A673 (cell line): ENCODE measurements at regions not wholly inside any gene's neighbourhood (a gene's known extent, or its start where the extent isn't known, plus 50 kb on each side); places are given as distances from the start of the nearest gene placed in this dataset.

Experiments used
- BruUV-seq: library from RNA; stranded (reverse); fragments of 400-500 nt; replicated peaks from 2 replicates; lab custom pipeline; 2021; lab: Mats Ljungman, UMichigan
- CTCF ChIA-PET: fragments of 300-600 bp; sonication (Branson Sonifier 250); formaldehyde crosslinking; loops from one replicate; lab custom pipeline; 2022; ENCODE audit warnings: antibody characterized with exemption; lab: Charles Lee
- POLR2A ChIA-PET: fragments of 300-600 bp; sonication (Branson Sonifier 250); formaldehyde crosslinking; loops from one replicate; lab custom pipeline; 2022; ENCODE audit warnings: antibody characterized with exemption; ENCODE audit not compliant: low non-redundant PET; lab: Charles Lee
- DNase-seq: peaks from one replicate; pipeline ENCODE4 v3.0.0-alpha.2; 2015; ENCODE audit warnings: low spot score
- H3K27ac ChIP-seq: fragments of 200-600 bp; sonication (generic); 2 replicates; pipeline ENCODE4 v1.5.1; 2016; ENCODE audit warnings: mixed run types, low read depth, mild to moderate bottlenecking, mixed read lengths, antibody characterized with exemption, low read length; ENCODE audit not compliant: poor library complexity, severe bottlenecking
- H3K27me3 ChIP-seq: fragments of 200-600 bp; sonication (generic); replicated peaks from 2 replicates; pipeline ENCODE4 v1.6.1; 2017; ENCODE audit warnings: mixed run types, low read depth, mild to moderate bottlenecking, mixed read lengths, antibody characterized with exemption, low read length; ENCODE audit not compliant: insufficient read depth, poor library complexity
- H3K36me3 ChIP-seq: fragments of 200-600 bp; sonication (generic); 2 replicates; pipeline ENCODE4 v1.6.1; 2016; ENCODE audit warnings: mixed run types, mild to moderate bottlenecking, mixed read lengths, antibody characterized with exemption, low read length; ENCODE audit not compliant: insufficient read depth, poor library complexity, severe bottlenecking
- H3K4me1 ChIP-seq: fragments of 200-600 bp; sonication (generic); 2 replicates; pipeline ENCODE4 v1.6.1; 2017; ENCODE audit warnings: mixed run types, mild to moderate bottlenecking, mixed read lengths, antibody characterized with exemption, low read length; ENCODE audit not compliant: insufficient read depth, poor library complexity, severe bottlenecking
- H3K4me3 ChIP-seq: fragments of 200-600 bp; sonication (generic); 2 replicates; pipeline ENCODE4 v1.5.1; 2016; ENCODE audit warnings: low read depth, mixed run types, mild to moderate bottlenecking, mixed read lengths, low read length; ENCODE audit not compliant: poor library complexity, severe bottlenecking
- H3K9me3 ChIP-seq: fragments of 200-600 bp; sonication (generic); 2 replicates; pipeline ENCODE4 v1.6.1; 2016; ENCODE audit warnings: mixed run types, low read depth, mild to moderate bottlenecking, mixed read lengths, antibody characterized with exemption, low read length; ENCODE audit not compliant: poor library complexity, severe bottlenecking
- EZH2 ChIP-seq: fragments of 200-600 bp; sonication (generic); IDR thresholded peaks from 2 replicates; pipeline ENCODE4 v1.6.1; 2017; ENCODE audit warnings: borderline replicate concordance, low read depth, mild to moderate bottlenecking, mixed read lengths, antibody characterized with exemption, low read length; ENCODE audit not compliant: poor library complexity, severe bottlenecking
- intact Hi-C: fragments of 100-400 bp; cut with micrococcal nuclease; formaldehyde crosslinking; loops from one replicate; pipeline ENCODE4 v1.10.0; 2022; ENCODE audit not compliant: unreplicated experiment
- TF ChIP-seq, protein P1 (sequence below): fragments of 300-800, 200-600 bp; sonication (generic); conservative IDR thresholded peaks from 2 replicates; pipeline ENCODE4 v1.5.1; 2017; ENCODE audit warnings: low read depth, mild to moderate bottlenecking, antibody characterized with exemption, low read length, moderate library complexity, mixed read lengths

DNA sequence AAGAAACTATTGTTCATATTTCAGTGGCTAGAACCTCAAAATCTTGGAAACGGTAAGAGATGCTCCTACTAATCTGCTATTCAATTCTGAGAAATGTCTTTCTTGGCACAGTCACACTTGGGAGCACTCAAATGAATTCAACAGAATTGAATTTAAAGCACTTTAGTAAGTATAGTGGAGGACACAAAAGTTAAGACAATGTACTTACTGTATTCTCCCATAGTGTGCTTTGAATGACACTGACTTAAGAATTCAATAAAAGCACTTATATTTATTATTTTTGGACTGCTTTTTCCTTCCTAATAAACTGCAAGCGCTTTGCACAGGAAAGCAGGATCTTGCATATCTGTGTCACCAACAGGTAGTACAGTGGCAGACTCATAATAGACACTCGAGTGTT lies 156.1 kb upstream of the RIMS1 start:
- CTCF ChIA-PET: no interaction called here
- POLR2A ChIA-PET: no interaction called here
- Histone ChIP-seq H3K9me3 (no peaks in the 10 kb centered on the region), H3K27me3 (no peaks in the 10 kb centered on the region), H3K4me1 (no peaks in the 10 kb centered on the region), H3K27ac (no peak overlapping the region), H3K36me3 (no peaks in the 10 kb centered on the region), H3K4me3 (no peak overlapping the region)
- TF ChIP-seq EZH2: no peak
- TF ChIP-seq, protein P1, sequence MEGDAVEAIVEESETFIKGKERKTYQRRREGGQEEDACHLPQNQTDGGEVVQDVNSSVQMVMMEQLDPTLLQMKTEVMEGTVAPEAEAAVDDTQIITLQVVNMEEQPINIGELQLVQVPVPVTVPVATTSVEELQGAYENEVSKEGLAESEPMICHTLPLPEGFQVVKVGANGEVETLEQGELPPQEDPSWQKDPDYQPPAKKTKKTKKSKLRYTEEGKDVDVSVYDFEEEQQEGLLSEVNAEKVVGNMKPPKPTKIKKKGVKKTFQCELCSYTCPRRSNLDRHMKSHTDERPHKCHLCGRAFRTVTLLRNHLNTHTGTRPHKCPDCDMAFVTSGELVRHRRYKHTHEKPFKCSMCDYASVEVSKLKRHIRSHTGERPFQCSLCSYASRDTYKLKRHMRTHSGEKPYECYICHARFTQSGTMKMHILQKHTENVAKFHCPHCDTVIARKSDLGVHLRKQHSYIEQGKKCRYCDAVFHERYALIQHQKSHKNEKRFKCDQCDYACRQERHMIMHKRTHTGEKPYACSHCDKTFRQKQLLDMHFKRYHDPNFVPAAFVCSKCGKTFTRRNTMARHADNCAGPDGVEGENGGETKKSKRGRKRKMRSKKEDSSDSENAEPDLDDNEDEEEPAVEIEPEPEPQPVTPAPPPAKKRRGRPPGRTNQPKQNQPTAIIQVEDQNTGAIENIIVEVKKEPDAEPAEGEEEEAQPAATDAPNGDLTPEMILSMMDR: no peak
- BruUV-seq: no TSS peak
- intact Hi-C loops: no loop called here
- DNase-seq: no peak

DNA sequence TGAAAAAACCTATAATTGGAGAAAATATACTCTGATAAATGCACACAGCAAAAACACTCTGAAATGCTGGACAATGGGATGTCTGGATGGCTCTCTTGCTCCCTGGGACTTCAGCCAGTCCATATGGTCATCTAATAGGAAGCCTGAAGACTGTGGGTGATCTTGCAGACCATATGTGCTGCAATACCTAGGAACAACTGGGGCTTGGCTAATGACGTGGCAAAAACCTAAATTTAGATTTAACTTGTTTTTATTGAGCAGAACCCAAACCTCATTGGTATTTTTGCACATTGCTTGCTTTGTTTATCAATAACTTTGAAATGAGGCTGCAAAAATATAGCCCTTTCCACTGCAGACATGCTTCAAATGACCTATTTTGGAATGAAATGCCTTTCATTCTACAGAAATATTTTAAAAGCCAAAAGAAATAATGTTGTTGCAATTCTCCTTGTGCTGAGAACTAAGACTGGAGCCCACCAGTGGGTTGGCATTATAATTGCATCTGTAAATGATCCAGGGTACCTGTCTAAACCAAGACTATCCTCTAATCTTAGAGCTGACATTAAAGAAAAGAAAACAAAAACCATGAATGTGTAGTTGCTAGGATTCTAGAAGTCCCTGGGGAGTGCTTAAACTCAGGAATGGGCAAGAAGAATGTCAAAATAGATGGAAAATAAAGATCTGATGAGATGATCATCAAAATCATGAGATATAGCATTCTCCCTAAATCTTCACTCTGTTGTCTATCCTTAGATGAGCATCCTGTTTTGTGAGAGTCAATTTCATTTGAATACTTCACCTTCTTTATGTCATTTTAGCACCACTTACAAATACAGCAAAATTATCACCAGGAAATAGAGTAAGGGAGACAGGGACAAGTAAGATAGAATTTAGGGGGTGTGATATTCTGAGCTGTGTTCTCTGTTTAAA lies 152.1 kb upstream of the RIMS1 start:
- TF ChIP-seq EZH2: no peak
- TF ChIP-seq, protein P1: no peak
- ChIA-PET CTCF (no interaction called here), POLR2A (no interaction called here)
- no peak overlapping the region for H3K27ac ChIP-seq
- no TSS peak for BruUV-seq
- intact Hi-C loops: no loop called here
- no peak for DNase-seq
- no peaks in the 10 kb centered on the region for H3K27me3 ChIP-seq
- H3K4me3 ChIP-seq: no peak overlapping the region
- H3K4me1 ChIP-seq: no peaks in the 10 kb centered on the region
- H3K36me3 ChIP-seq: no peaks in the 10 kb centered on the region
- no peaks in the 10 kb centered on the region for H3K9me3 ChIP-seq

DNA sequence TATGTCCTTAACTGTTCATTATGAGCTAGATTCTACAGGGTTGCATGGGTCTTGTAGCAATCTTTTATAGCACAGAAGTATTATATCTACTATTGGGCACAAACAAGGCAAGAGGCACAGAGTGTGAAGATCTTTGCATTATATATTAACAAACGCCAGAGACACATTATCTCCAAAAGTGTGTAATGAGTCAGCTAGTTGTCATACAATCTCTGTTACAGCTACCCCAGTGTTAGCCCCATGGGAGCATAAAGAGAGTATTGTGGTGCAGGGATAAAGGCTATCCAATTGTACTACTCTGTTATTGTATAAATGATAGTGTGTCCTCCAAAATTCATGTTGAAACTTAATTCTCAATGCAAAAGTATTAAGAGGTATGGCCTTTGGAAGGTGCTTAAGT lies 148.4 kb upstream of the RIMS1 start:
- intact Hi-C loops: no loop called here
- Histone ChIP-seq H3K4me1 (no peaks in the 10 kb centered on the region), H3K36me3 (no peaks in the 10 kb centered on the region), H3K27ac (no peak overlapping the region), H3K4me3 (no peak overlapping the region), H3K27me3 (no peaks in the 10 kb centered on the region), H3K9me3 (no peaks in the 10 kb centered on the region)
- no peak for DNase-seq
- POLR2A ChIA-PET: no interaction called here
- no TSS peak for BruUV-seq
- no peak for TF ChIP-seq EZH2
- TF ChIP-seq, protein P1: no peak
- CTCF ChIA-PET: no interaction called here
